ENCODE measurements at regions not wholly inside any gene's neighbourhood (a gene's known extent, or its start where the extent isn't known, plus 50 kb on each side); places are given as distances from the start of the nearest gene placed in this dataset.

DNA sequence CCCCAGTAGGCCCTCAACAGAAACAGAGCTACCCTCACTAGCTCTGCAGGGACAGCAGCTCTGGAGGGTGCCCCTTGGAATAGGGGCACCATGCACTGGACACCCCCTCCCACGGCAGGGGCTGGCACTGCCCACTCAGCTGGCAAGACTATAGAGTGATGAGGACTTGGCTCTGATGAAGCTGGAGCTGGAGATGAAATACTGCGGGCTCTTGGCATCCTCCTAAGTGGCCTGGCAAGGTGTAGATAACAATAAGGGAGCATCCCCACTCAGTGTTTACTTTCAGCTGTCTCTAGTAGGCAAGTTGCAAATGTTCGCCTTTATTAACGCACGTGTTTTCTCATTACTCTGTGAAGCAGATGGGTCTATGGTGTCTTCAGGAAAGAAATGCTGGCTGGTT, 92.7 kb downstream of the PDCL3 start:
- no peak for DNase-seq (ENCODE audit: extremely low spot score)
- POLR2A ChIA-PET: no interaction called here
- CTCF ChIA-PET: no interaction called here
- TF ChIP-seq, protein P1, sequence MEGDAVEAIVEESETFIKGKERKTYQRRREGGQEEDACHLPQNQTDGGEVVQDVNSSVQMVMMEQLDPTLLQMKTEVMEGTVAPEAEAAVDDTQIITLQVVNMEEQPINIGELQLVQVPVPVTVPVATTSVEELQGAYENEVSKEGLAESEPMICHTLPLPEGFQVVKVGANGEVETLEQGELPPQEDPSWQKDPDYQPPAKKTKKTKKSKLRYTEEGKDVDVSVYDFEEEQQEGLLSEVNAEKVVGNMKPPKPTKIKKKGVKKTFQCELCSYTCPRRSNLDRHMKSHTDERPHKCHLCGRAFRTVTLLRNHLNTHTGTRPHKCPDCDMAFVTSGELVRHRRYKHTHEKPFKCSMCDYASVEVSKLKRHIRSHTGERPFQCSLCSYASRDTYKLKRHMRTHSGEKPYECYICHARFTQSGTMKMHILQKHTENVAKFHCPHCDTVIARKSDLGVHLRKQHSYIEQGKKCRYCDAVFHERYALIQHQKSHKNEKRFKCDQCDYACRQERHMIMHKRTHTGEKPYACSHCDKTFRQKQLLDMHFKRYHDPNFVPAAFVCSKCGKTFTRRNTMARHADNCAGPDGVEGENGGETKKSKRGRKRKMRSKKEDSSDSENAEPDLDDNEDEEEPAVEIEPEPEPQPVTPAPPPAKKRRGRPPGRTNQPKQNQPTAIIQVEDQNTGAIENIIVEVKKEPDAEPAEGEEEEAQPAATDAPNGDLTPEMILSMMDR (IDR thresholded peaks at IDR 0.05; ENCODE audit: control extremely low read depth, extremely low read depth, low read depth, missing control alignments): no peak

DNA sequence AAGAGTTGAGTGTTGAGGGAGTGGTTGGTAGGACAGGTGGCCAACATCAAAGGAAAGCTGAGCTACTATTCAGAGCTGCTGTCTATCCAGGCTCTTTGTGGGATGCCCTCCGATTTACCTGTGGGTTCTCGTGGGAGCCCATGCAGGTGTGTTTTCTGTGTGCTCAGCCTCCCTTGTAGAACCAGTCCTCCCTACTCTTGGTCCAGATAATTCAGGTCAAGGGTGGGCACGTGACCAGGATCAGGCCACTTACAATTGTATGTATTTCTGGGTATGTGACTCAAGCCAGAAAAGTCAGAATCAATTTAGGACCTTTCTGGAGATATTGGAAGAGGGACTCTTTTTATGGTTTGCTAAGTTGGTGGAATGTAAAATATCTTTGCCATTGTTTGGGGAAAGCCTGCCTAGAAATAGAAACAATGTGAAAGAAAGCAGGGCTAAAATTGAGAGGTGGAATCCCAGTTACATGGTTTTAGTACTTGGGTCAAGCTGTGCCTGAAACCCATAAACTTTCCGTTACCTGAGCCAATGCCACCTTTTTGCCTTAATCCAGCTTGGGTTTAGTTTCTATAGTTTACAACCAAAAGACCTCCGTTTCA, 93.2 kb downstream of the PDCL3 start:
- DNase-seq (ENCODE audit: extremely low spot score): no peak
- TF ChIP-seq, protein P1 (IDR thresholded peaks at IDR 0.05; ENCODE audit: control extremely low read depth, extremely low read depth, low read depth, missing control alignments): no peak
- CTCF ChIA-PET: no interaction called here
- POLR2A ChIA-PET: no interaction called here

DNA sequence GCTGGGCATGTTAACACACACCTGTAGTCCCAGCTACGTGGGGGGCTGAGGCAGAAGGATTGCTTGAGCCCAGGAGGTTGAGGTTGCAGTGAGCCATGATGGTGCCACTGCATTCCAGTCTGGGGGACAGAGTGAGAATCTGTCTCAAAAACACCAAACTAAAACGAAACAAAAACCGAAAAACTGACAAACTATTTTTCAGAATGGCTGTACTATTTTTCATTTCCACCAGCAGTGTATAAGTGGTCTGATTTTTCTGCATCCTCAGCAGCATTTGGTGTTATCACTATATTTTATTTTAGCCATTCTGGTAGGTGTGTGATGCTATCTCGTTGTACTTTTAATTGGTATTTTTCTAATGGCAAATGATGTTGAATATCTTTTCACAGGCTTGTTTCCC, 95.2 kb downstream of the PDCL3 start:
- TF ChIP-seq, protein P1 (IDR thresholded peaks at IDR 0.05; ENCODE audit: control extremely low read depth, extremely low read depth, low read depth, missing control alignments): no peak
- no peak for DNase-seq (ENCODE audit: extremely low spot score)
- ChIA-PET POLR2A (no interaction called here), CTCF (interaction anchor here (1.1 to 1.5 kb wide), 2 partner anchors 12 to 16 kb away, joined by 3 to 5 read pairs; no protein-coding TSS in a partner anchor)

DNA sequence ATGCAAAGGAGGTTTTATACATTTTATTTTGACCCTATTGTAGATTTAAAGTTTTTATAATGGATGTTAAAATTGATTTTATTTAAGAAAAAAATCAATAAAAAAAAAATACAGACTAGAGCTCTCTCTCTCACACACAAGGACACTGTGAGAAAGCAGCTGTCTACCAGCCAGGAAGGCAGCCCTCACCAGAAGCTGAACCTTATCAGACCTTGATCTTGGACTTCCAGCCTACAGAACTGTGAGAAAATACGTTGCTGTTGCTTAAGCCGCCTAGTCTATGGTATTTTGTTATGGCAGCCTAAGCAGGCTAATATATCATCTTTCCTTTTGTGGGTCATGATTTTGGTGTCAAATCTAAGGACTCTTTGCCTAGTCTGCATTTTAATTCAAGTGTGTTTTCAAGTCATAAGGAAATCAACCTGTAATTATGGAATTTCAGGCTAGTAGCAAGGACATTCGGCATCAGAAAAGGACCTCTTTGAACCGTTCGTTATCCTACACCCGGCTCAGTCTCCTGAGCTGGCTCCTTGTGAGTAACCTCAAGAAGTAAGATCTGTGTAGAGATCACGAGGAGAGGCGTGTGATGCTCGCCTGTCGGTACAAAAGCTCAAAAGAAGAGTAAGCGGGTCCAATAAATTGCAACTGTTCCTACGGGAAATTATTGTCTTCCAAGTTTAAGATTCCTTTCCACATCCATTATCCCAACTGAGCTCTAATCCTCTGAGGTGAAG, 98.2 kb downstream of the PDCL3 start:
- ChIA-PET CTCF (interaction anchor here (2.0 to 2.2 kb wide), 2 partner anchors 12 to 19 kb away, joined by 5 read pairs; no protein-coding TSS in a partner anchor), POLR2A (interaction anchor here (0.7 kb wide), 1 partner anchor 77 kb away, joined by 4 read pairs; no protein-coding TSS in a partner anchor)
- no peak for DNase-seq (ENCODE audit: extremely low spot score)
- TF ChIP-seq, protein P1 (IDR thresholded peaks at IDR 0.05; ENCODE audit: control extremely low read depth, extremely low read depth, low read depth, missing control alignments): no peak

DNA sequence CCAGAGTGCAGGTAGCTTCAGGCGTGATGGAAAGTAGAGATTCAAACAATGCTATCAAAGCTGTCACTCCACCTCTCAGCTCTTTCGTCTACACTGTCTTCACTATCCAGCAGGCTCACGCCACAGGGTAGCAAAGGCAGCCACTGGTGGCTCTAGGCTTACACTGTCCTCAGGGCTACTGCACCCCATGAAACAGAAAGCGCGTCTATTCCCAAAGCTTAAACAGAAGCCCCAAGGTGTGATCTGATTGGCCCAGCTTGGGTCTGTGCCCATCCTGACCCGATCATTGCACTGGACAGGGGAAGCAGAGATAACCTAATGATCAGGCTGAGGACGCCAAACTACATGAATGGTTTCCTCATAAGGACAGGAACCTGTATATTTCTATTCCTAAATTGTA, 100.1 kb downstream of the PDCL3 start:
- TF ChIP-seq, protein P1 (IDR thresholded peaks at IDR 0.05; ENCODE audit: control extremely low read depth, extremely low read depth, low read depth, missing control alignments): no peak
- CTCF ChIA-PET: interaction anchor here (1.1 to 2.8 kb wide), 5 partner anchors 10 to 28 kb away, joined by 3 to 9 read pairs (median 3); no protein-coding TSS in a partner anchor
- POLR2A ChIA-PET: no interaction called here
- DNase-seq (ENCODE audit: extremely low spot score): no peak

DNA sequence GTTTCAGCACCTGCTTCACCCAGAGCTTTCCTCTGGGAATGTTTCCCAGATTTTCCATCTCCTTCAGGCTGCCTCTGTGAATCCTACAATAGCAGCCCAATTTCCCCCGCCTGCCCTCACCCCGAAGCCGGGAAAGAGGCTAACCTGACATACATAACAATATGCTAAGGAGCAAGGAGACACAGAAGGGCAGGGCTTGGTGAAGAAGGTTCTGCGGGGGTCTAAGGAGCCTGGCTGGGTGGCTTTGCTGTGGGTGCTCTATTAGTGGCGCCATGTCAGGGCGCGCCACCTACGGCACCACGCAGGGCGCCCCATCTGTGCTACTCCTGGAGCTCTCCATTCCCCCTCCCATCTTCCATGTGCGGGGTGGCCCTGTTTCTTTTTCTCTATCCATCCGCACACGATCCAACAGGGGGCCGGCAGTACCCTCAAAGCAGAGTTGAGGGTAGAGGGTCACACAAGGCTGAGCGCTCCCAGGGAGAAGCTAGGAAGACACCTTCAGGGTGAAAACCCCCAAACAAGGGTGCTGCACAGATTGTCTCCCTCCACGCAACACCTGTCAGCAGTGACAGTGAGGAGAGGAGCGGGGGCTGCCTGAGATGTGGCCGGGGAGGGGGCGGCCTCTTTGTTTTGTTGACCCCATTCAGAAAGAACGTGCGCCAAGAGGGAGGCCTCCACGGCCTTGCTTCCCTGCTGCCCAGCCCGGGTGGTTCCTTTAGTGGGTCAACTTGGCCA, 101.4 kb downstream of the PDCL3 start:
- TF ChIP-seq, protein P1 (IDR thresholded peaks at IDR 0.05; ENCODE audit: control extremely low read depth, extremely low read depth, low read depth, missing control alignments): no peak
- CTCF ChIA-PET: interaction anchor here (2.8 kb wide), 1 partner anchor 10 kb away, joined by 9 read pairs; no protein-coding TSS in a partner anchor
- POLR2A ChIA-PET: no interaction called here
- DNase-seq (ENCODE audit: extremely low spot score): no peak
